ENCODE measurements at regions not wholly inside any gene's neighbourhood (a gene's known extent, or its start where the extent isn't known, plus 50 kb on each side); places are given as distances from the start of the nearest gene placed in this dataset.
"Not testable (repeated sequence)": the region's sequence is repeated elsewhere in the genome, so short reads cannot be mapped to it uniquely, and the experiment has no call there.

DNA sequence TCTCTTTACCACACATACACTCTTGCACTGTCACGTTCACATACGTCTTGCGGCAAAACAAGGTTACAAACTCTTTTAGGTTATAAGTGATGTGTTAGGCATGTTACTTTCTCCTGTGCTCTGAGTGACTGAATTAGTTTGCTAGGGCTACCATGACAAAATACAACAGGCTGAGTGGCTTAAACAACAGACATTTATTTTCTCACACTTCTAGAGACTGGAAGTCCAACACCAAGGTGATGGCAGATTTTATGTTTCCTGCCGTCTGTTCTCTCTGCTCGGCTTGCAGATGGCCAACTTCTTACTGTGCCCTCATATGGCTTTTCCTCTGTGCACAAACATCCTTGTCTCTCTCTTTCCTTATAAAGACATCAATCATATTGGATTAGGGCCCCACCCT is 1224.3 kb upstream of the TENM3 start:
- Histone ChIP-seq H3K9me3 (ENCODE audit: insufficient read depth, low read depth, low read length) (peaks cover 7% of the 10 kb centered on the region), H3K4me3 (ENCODE audit: low read length) (no peak overlapping the region), H3K4me1 (ENCODE audit: insufficient read depth, low read length) (no peaks in the 10 kb centered on the region), H3K27me3 (ENCODE audit: insufficient read depth, low read length) (no peaks in the 10 kb centered on the region), H3K27ac (ENCODE audit: low read depth, low read length) (no peak overlapping the region), H3K9ac (ENCODE audit: low read depth, low read length) (no peak overlapping the region), H3K36me3 (ENCODE audit: insufficient read depth, low read length) (no peaks in the 10 kb centered on the region)
- 96% methylated on average over 5 of the region's 5 CpGs for WGBS

DNA sequence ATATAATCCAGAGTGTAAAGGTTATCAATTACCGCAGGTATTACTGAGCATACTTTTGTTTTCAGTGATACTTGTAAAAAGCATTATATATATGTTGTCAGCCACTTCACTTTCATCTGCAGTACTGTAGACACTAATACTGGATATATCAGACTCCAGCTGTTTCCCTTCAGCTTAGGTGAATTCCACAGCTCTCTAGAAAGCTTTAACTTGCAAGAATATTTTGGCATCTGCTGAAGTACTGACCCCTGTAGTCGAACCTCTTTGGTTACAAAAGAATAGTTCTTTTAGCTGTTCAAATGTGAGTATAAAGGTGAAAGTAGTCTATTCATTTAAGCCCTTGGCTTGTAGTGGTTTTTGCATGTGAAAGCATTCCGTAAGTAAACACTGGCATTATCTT is 1222.7 kb upstream of the TENM3 start:
- H3K27ac ChIP-seq (ENCODE audit: low read depth, low read length), result no peak overlapping the region
- 90% methylated on average over 1 of the region's 3 CpGs for WGBS
- H3K9me3 ChIP-seq (ENCODE audit: insufficient read depth, low read depth, low read length), result no peaks in the 10 kb centered on the region
- no peak overlapping the region for H3K4me3 ChIP-seq (ENCODE audit: low read length)
- no peaks in the 10 kb centered on the region for H3K36me3 ChIP-seq (ENCODE audit: insufficient read depth, low read length)
- H3K4me1 ChIP-seq (ENCODE audit: insufficient read depth, low read length), result no peaks in the 10 kb centered on the region
- H3K27me3 ChIP-seq (ENCODE audit: insufficient read depth, low read length), result no peaks in the 10 kb centered on the region
- H3K9ac ChIP-seq (ENCODE audit: low read depth, low read length), result no peak overlapping the region

DNA sequence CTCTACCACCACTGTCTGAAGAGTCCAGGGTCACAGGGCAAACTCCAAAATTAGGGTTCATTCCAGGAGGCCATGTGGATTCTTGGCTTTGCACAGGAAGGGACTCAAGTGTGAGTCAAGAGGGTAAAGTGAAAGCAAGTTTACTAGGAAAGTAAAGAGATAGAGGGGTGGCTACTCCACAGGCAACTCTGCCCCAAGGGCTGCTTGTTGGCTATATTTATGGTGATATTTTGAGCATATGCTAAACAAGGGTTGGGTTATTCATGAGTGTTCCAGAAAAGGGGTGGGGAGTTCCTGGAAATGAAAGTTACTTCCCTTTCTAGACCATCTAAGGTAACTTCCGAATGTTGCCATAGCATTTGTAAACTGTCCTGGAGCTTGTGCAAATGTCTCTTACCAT is 1222.0 kb upstream of the TENM3 start:
- 90% methylated on average over 1 of the region's 1 CpG for WGBS
- Histone ChIP-seq H3K27me3 (ENCODE audit: insufficient read depth, low read length) (no peaks in the 10 kb centered on the region), H3K27ac (ENCODE audit: low read depth, low read length) (no peak overlapping the region), H3K4me3 (ENCODE audit: low read length) (no peak overlapping the region), H3K9ac (ENCODE audit: low read depth, low read length) (no peak overlapping the region), H3K9me3 (ENCODE audit: insufficient read depth, low read depth, low read length) (no peaks in the 10 kb centered on the region), H3K4me1 (ENCODE audit: insufficient read depth, low read length) (no peaks in the 10 kb centered on the region), H3K36me3 (ENCODE audit: insufficient read depth, low read length) (no peaks in the 10 kb centered on the region)

DNA sequence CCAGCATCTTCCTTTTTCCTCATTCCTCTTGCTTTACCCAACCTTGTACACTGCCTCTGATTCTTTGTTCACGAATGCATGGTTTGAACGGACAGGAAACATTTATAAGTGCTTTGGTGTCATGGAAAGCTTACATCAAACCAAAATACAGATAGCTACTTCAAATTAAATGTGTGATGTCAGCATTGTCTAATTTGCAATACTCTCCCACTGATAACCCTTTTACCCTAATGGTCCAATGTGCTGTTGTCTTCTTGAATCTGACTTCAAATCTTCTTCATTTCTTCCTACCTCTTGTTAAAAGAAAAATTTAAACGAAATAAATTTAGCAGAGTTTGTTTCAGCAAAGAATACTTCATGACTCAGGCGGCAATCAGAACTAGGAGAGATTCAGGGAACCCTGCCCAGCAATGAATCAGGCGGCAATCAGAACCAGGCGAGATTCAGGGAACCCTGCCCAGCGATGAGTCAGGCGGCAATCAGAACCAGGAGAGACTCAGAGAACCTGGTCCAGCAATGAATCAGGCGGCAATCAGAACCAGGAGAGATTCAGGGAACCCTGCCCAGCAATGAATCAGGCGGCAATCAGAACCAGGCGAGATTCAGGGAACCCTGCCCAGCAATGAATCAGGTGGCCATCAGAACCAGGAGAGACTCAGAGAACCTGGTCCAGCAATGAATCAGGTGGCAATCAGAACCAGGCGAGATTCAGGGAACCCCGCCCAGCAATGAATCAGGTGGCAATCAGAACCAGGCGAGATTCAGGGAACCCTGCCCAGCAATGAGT is 1212.9 kb upstream of the TENM3 start:
- not testable (repeated sequence) for H3K4me3 ChIP-seq (ENCODE audit: low read length); H3K27ac ChIP-seq (ENCODE audit: low read depth, low read length); H3K27me3 ChIP-seq (ENCODE audit: insufficient read depth, low read length); H3K9me3 ChIP-seq (ENCODE audit: insufficient read depth, low read depth, low read length); H3K36me3 ChIP-seq (ENCODE audit: insufficient read depth, low read length); H3K9ac ChIP-seq (ENCODE audit: low read depth, low read length); H3K4me1 ChIP-seq (ENCODE audit: insufficient read depth, low read length)
- WGBS, result 95% methylated on average over 13 of the region's 14 CpGs

DNA sequence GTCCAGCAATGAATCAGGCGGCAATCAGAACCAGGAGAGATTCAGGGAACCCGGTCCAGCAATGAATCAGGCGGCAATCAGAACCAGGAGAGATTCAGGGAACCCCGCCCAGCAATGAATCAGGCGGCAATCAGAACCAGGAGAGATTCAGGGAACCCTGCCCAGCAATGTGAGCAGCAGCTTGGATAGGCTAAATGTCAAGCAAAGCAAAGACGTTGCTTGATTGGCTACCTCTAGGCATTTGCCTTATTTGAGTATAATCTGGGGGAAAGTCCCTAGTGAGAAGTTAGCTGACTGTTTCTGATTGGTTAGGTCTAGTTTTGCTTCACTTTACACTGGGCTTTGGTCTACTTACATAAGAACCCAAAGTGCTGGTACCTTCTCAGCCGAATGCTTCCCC is 1212.2 kb upstream of the TENM3 start:
- no peaks in the 10 kb centered on the region for H3K27me3 ChIP-seq (ENCODE audit: insufficient read depth, low read length)
- no peaks in the 10 kb centered on the region for H3K9me3 ChIP-seq (ENCODE audit: insufficient read depth, low read depth, low read length)
- H3K27ac ChIP-seq (ENCODE audit: low read depth, low read length), result no peak overlapping the region
- H3K36me3 ChIP-seq (ENCODE audit: insufficient read depth, low read length), result no peaks in the 10 kb centered on the region
- H3K9ac ChIP-seq (ENCODE audit: low read depth, low read length), result no peak overlapping the region
- H3K4me3 ChIP-seq (ENCODE audit: low read length), result no peak overlapping the region
- 0 out of 2 replicates have a peak, but pooled peaks cover 3% of the 10 kb centered on the region for H3K4me1 ChIP-seq (ENCODE audit: insufficient read depth, low read length)
- 96% methylated on average over 6 of the region's 7 CpGs for WGBS

DNA sequence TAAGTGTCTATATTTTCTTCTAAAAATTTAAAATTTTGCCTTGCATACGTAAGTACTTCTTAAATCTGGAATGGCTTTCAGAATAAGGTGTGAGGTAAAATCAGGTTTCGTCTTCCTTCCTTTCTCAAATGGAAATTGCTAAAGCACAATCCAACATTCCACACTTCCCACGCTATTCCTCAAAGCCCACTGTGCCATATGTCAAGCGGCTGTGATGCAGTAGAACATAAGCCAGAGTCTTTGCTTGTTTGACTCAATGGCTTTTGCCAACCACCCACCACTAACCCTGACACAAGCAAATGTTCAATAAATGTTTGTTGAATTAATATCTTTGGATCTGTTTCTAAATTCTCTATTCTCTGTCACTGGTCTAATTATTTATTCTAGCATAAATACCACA is 1199.7 kb upstream of the TENM3 start:
- H3K4me3 ChIP-seq (ENCODE audit: low read length), result no peak overlapping the region
- no peaks in the 10 kb centered on the region for H3K9me3 ChIP-seq (ENCODE audit: insufficient read depth, low read depth, low read length)
- 93% methylated on average over 4 of the region's 4 CpGs for WGBS
- no peaks in the 10 kb centered on the region for H3K36me3 ChIP-seq (ENCODE audit: insufficient read depth, low read length)
- no peak overlapping the region for H3K9ac ChIP-seq (ENCODE audit: low read depth, low read length)
- no peaks in the 10 kb centered on the region for H3K27me3 ChIP-seq (ENCODE audit: insufficient read depth, low read length)
- no peaks in the 10 kb centered on the region for H3K4me1 ChIP-seq (ENCODE audit: insufficient read depth, low read length)
- H3K27ac ChIP-seq (ENCODE audit: low read depth, low read length), result no peak overlapping the region

DNA sequence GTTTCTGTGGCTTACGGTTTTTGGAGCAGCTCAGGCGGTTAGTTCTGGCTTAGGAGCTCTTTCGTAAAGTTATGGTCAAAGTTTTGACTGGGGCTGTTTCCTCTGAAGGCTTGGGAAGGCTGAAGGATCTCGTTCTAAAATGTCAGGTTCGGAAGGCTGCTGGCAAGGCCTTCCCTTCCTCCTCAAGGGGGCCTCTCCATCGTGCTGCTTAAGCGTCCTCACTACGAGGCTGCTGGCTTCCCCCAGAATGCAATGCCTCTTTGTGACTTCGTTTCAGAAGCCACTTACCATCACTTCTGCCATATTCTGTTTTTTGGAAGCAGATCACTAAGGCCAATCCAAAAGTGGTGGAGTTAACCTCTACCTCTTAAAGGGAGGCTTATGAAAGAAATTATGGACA is 1196.4 kb upstream of the TENM3 start:
- Histone ChIP-seq H3K4me1 (ENCODE audit: insufficient read depth, low read length) (no peaks in the 10 kb centered on the region), H3K36me3 (ENCODE audit: insufficient read depth, low read length) (no peaks in the 10 kb centered on the region), H3K9me3 (ENCODE audit: insufficient read depth, low read depth, low read length) (no peaks in the 10 kb centered on the region), H3K9ac (ENCODE audit: low read depth, low read length) (no peak overlapping the region), H3K27me3 (ENCODE audit: insufficient read depth, low read length) (no peaks in the 10 kb centered on the region), H3K27ac (ENCODE audit: low read depth, low read length) (no peak overlapping the region), H3K4me3 (ENCODE audit: low read length) (no peak overlapping the region)
- 83% methylated on average over 9 of the region's 9 CpGs for WGBS

DNA sequence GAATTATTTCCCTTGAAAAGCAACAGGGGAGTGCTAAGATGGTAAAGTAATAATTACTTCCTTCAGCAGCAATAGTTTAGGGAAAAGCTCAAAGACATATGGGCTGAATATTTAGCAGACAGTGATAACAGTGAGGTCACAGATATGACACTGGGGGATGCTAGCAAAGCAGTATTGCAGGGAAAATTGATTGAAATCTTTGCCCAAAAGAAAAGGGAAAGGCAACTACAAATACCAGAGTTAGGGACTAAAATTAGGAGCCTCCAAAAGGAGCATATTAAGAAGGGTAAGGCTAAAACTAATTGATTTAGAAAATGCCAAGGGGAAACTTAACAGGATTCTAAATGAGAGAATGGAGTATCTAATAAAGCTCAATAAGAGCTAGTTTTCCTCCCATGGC is 1191.3 kb upstream of the TENM3 start:
- H3K36me3 ChIP-seq (ENCODE audit: insufficient read depth, low read length), result no peaks in the 10 kb centered on the region
- no peak overlapping the region for H3K4me3 ChIP-seq (ENCODE audit: low read length)
- no peaks in the 10 kb centered on the region for H3K27me3 ChIP-seq (ENCODE audit: insufficient read depth, low read length)
- no peak overlapping the region for H3K27ac ChIP-seq (ENCODE audit: low read depth, low read length)
- no peaks in the 10 kb centered on the region for H3K9me3 ChIP-seq (ENCODE audit: insufficient read depth, low read depth, low read length)
- no peak overlapping the region for H3K9ac ChIP-seq (ENCODE audit: low read depth, low read length)
- H3K4me1 ChIP-seq (ENCODE audit: insufficient read depth, low read length), result no peaks in the 10 kb centered on the region

DNA sequence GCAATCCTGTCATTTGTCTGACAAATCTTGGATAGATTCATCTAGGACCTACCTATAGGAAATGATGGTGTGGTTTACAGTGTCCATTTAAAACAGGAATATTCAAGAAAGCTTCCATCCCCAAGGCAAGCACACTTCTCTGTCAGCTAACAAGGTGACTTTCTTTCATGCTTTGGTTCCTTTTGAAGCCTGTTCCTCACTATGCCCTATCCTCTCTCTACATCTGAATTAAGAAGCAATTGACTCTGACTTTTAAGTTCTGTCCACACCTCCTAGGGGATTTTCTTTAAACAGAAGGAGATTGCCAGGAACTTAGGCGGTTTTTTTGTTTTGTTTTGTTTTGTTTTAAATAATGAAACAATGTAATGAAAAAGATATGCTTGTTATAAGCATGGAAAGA is 1181.4 kb upstream of the TENM3 start:
- Histone ChIP-seq H3K27me3 (ENCODE audit: insufficient read depth, low read length) (no peaks in the 10 kb centered on the region), H3K9me3 (ENCODE audit: insufficient read depth, low read depth, low read length) (no peaks in the 10 kb centered on the region), H3K4me3 (ENCODE audit: low read length) (no peak overlapping the region), H3K36me3 (ENCODE audit: insufficient read depth, low read length) (no peaks in the 10 kb centered on the region), H3K4me1 (ENCODE audit: insufficient read depth, low read length) (peaks cover 20% of the 10 kb centered on the region), H3K9ac (ENCODE audit: low read depth, low read length) (no peak overlapping the region), H3K27ac (ENCODE audit: low read depth, low read length) (no peak overlapping the region)
- WGBS, result 20% methylated on average over 1 of the region's 1 CpG

DNA sequence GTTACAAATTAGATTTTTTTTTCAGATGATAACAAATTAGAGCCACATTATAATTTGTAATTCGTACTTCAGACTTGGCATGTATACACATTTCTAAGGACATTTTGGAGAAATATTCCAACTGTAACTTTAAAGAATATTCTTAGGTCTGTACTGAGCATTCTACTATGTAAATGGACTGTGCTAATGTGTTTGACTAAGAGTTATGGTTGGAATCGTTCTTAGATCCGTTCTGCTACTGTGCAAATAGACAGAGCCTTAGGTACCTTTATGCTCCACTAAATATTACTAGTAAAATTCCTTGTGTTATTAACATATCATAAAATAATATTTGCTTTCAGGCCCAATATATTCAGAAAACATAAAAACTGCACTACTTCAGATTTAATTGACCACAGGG is 1180.0 kb upstream of the TENM3 start:
- H3K4me1 ChIP-seq (ENCODE audit: insufficient read depth, low read length), result peaks cover 20% of the 10 kb centered on the region
- H3K4me3 ChIP-seq (ENCODE audit: low read length), result no peak overlapping the region
- H3K9ac ChIP-seq (ENCODE audit: low read depth, low read length), result no peak overlapping the region
- 96% methylated on average over 2 of the region's 3 CpGs for WGBS
- H3K36me3 ChIP-seq (ENCODE audit: insufficient read depth, low read length), result no peaks in the 10 kb centered on the region
- H3K27me3 ChIP-seq (ENCODE audit: insufficient read depth, low read length), result no peaks in the 10 kb centered on the region
- no peaks in the 10 kb centered on the region for H3K9me3 ChIP-seq (ENCODE audit: insufficient read depth, low read depth, low read length)
- H3K27ac ChIP-seq (ENCODE audit: low read depth, low read length), result no peak overlapping the region

DNA sequence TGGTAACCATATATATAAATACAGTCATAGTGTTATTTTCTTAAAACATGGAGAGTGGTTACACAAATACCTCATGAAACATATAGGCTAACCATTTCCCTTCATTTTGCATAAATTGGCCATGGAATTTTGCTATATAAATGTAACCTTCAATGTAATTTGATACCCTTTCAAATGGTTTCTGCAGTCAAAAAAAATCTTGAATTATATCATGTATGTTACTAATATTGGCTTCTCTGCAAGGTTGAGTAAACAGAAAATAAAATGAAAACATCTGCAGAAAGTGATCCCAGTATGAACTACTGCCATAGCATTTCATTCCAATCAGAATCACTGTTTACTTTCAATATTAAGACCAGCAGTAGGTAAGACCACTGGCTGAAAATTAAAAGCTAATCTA is 1165.9 kb upstream of the TENM3 start:
- no peak overlapping the region for H3K4me3 ChIP-seq (ENCODE audit: low read length)
- no peaks in the 10 kb centered on the region for H3K27me3 ChIP-seq (ENCODE audit: insufficient read depth, low read length)
- no peak overlapping the region for H3K27ac ChIP-seq (ENCODE audit: low read depth, low read length)
- H3K36me3 ChIP-seq (ENCODE audit: insufficient read depth, low read length), result no peaks in the 10 kb centered on the region
- H3K9me3 ChIP-seq (ENCODE audit: insufficient read depth, low read depth, low read length), result no peaks in the 10 kb centered on the region
- no peak overlapping the region for H3K9ac ChIP-seq (ENCODE audit: low read depth, low read length)
- no peaks in the 10 kb centered on the region for H3K4me1 ChIP-seq (ENCODE audit: insufficient read depth, low read length)

DNA sequence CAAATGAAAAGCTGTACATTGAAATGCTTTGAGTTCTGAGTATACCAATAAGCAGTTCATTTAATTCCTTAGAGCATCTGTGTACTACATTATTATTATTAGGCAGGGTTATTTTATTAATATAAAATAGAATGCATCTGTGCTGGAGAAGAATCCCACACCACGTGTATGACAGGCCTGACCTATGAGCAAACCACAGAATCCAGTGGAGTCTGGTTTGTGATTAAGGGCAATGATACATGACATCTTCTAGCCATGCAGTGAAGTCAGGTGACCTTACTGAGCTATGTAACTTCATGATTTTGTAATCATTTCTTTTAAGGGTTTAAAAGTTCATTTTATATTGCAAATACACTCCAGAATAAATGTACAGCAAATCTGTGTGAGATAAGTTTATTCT is 1165.0 kb upstream of the TENM3 start:
- Histone ChIP-seq H3K36me3 (ENCODE audit: insufficient read depth, low read length) (no peaks in the 10 kb centered on the region), H3K4me3 (ENCODE audit: low read length) (no peak overlapping the region), H3K27me3 (ENCODE audit: insufficient read depth, low read length) (no peaks in the 10 kb centered on the region), H3K9ac (ENCODE audit: low read depth, low read length) (no peak overlapping the region), H3K27ac (ENCODE audit: low read depth, low read length) (no peak overlapping the region), H3K9me3 (ENCODE audit: insufficient read depth, low read depth, low read length) (no peaks in the 10 kb centered on the region), H3K4me1 (ENCODE audit: insufficient read depth, low read length) (no peaks in the 10 kb centered on the region)
- 90% methylated on average over 1 of the region's 1 CpG for WGBS

All from HUES64 (cell line).